C4-2B (cell line): ENCODE measurements at regions not wholly inside any gene's neighbourhood (a gene's known extent, or its start where the extent isn't known, plus 50 kb on each side); places are given as distances from the start of the nearest gene placed in this dataset.

ENCODE experiments used
- H3K27ac ChIP-seq: fragments of 450-650 bp; 2 replicates; pipeline ENCODE4 v1.5.1; 2017
- CTCF ChIP-seq: fragments of 450-650 bp; conservative IDR thresholded peaks from 2 replicates; pipeline ENCODE4 v1.5.1; 2017; ENCODE audit warnings: mild to moderate bottlenecking
- ZFX ChIP-seq: fragments of 450-650 bp; IDR thresholded peaks from 2 replicates; pipeline ENCODE4 v1.6.1; 2017

GRCh38 chrX:45696736-45697135 lies 496.1 kb upstream of the DIPK2B start:
- TF ChIP-seq ZFX (no peak), CTCF (no peak)
- H3K27ac ChIP-seq, result no peak overlapping the region

GRCh38 chrX:45689971-45690370 lies 489.3 kb upstream of the DIPK2B start:
- no peak for TF ChIP-seq ZFX
- TF ChIP-seq CTCF, result no peak
- H3K27ac ChIP-seq, result no peak overlapping the region

GRCh38 chrX:45683914-45684313 lies 483.2 kb upstream of the DIPK2B start:
- TF ChIP-seq CTCF (no peak), ZFX (no peak)
- H3K27ac ChIP-seq, result no peak overlapping the region

GRCh38 chrX:45681891-45682290 lies 481.2 kb upstream of the DIPK2B start:
- TF ChIP-seq CTCF (no peak), ZFX (no peak)
- no peak overlapping the region for H3K27ac ChIP-seq

- TF ChIP-seq ZFX, result no peak
- no peak overlapping the region for H3K27ac ChIP-seq
Observed at GRCh38 chrX:45669715-45670340, 469.2 kb upstream of the DIPK2B start.

GRCh38 chrX:45668686-45669443 lies 468.2 kb upstream of the DIPK2B start:
- no peak overlapping the region for H3K27ac ChIP-seq
- TF ChIP-seq CTCF (no peak), ZFX (no peak)

GRCh38 chrX:45667666-45668065 lies 467.0 kb upstream of the DIPK2B start:
- TF ChIP-seq ZFX, result no peak
- no peak for TF ChIP-seq CTCF
- no peak overlapping the region for H3K27ac ChIP-seq
